ENCODE measurements at regions not wholly inside any gene's neighbourhood (a gene's known extent, or its start where the extent isn't known, plus 50 kb on each side); places are given as distances from the start of the nearest gene placed in this dataset.

DNA sequence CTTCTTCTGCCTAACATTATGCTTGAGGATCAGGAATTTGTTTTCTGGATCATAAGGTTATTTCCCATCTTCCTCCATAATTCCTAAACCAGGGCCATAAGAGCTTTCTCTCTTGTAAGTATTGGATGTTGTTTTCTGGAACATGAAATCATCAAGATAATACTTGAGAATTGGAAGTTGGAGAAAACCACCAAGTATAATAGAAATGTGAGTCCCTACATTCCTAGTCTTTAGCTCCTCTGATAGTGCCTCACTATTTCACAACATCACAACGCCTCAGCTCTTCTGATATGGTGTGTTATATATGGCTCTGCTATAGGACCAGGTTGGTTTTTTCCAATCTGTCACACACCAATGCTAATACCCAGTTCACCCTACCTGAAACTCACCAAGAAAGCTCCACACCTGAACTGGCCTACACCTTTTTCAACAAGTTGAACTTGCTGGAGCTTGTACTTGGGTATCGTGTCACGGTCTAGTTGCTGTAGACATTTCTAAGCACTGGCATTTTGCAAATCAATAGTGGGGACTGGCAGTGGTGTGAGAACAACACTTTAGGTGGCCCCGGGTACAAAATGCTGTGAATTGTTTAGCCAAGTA, 141.1 kb downstream of the ACTBL2 start (continued):
- TF ChIP-seq, protein P1, sequence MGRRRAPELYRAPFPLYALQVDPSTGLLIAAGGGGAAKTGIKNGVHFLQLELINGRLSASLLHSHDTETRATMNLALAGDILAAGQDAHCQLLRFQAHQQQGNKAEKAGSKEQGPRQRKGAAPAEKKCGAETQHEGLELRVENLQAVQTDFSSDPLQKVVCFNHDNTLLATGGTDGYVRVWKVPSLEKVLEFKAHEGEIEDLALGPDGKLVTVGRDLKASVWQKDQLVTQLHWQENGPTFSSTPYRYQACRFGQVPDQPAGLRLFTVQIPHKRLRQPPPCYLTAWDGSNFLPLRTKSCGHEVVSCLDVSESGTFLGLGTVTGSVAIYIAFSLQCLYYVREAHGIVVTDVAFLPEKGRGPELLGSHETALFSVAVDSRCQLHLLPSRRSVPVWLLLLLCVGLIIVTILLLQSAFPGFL (CRISPR knock-in tag; IDR thresholded peaks at IDR 0.05; ENCODE audit: borderline replicate concordance), result no peak
- TF ChIP-seq ZNF396 (CRISPR knock-in tag; IDR thresholded peaks at IDR 0.05; ENCODE audit: borderline replicate concordance) (no peak), NFYB (CRISPR knock-in tag; conservative IDR thresholded peaks at IDR 0.05; ENCODE audit: low read depth) (no peak), ZNF121 (CRISPR knock-in tag; IDR thresholded peaks at IDR 0.05) (no peak)
- TF ChIP-seq, protein P2, sequence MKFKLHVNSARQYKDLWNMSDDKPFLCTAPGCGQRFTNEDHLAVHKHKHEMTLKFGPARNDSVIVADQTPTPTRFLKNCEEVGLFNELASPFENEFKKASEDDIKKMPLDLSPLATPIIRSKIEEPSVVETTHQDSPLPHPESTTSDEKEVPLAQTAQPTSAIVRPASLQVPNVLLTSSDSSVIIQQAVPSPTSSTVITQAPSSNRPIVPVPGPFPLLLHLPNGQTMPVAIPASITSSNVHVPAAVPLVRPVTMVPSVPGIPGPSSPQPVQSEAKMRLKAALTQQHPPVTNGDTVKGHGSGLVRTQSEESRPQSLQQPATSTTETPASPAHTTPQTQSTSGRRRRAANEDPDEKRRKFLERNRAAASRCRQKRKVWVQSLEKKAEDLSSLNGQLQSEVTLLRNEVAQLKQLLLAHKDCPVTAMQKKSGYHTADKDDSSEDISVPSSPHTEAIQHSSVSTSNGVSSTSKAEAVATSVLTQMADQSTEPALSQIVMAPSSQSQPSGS (CRISPR knock-in tag; IDR thresholded peaks at IDR 0.05; ENCODE audit: borderline replicate concordance, low read depth), result no peak
- TF ChIP-seq, protein P3, sequence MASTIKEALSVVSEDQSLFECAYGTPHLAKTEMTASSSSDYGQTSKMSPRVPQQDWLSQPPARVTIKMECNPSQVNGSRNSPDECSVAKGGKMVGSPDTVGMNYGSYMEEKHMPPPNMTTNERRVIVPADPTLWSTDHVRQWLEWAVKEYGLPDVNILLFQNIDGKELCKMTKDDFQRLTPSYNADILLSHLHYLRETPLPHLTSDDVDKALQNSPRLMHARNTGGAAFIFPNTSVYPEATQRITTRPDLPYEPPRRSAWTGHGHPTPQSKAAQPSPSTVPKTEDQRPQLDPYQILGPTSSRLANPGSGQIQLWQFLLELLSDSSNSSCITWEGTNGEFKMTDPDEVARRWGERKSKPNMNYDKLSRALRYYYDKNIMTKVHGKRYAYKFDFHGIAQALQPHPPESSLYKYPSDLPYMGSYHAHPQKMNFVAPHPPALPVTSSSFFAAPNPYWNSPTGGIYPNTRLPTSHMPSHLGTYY (CRISPR knock-in tag; IDR thresholded peaks at IDR 0.05), result no peak

DNA sequence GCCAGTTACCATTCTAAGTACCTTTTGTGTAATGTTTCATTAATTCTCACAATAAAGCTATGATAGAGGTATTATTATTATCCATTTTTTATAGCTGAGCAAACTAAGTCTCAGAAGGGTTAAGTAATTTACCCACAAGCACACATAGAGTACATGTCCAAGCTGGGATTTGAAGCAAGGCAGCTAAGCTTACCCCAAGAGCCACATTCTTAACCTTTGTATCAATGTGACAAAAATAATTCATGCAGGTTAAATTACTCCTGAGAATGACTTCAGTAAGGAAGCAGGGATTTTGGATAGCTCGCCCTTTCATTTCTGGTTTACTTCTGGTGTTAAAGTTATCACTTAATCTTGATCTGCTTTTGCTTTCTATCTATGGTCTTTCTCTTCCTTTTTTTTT, 141.9 kb downstream of the ACTBL2 start:
- Mint-ChIP-seq H3K36me3 (no peaks in the 10 kb centered on the region), H3K4me3 (no peak overlapping the region), H3K27ac (no peak overlapping the region), H3K4me1 (no peaks in the 10 kb centered on the region), H3K9me3 (0 out of 2 replicates have a peak, but pooled peaks cover 4% of the 10 kb centered on the region), H3K27me3 (ENCODE audit: low read depth) (no peaks in the 10 kb centered on the region)
- DNase-seq (ENCODE audit: low spot score) (no peak), ATAC-seq (no peak)
- no peak for TF ChIP-seq CREM (CRISPR knock-in tag; IDR thresholded peaks at IDR 0.05)
- no peak for TF ChIP-seq IRF2 (CRISPR knock-in tag; IDR thresholded peaks at IDR 0.05; ENCODE audit: borderline replicate concordance, low read depth)
- TF ChIP-seq, protein P4, sequence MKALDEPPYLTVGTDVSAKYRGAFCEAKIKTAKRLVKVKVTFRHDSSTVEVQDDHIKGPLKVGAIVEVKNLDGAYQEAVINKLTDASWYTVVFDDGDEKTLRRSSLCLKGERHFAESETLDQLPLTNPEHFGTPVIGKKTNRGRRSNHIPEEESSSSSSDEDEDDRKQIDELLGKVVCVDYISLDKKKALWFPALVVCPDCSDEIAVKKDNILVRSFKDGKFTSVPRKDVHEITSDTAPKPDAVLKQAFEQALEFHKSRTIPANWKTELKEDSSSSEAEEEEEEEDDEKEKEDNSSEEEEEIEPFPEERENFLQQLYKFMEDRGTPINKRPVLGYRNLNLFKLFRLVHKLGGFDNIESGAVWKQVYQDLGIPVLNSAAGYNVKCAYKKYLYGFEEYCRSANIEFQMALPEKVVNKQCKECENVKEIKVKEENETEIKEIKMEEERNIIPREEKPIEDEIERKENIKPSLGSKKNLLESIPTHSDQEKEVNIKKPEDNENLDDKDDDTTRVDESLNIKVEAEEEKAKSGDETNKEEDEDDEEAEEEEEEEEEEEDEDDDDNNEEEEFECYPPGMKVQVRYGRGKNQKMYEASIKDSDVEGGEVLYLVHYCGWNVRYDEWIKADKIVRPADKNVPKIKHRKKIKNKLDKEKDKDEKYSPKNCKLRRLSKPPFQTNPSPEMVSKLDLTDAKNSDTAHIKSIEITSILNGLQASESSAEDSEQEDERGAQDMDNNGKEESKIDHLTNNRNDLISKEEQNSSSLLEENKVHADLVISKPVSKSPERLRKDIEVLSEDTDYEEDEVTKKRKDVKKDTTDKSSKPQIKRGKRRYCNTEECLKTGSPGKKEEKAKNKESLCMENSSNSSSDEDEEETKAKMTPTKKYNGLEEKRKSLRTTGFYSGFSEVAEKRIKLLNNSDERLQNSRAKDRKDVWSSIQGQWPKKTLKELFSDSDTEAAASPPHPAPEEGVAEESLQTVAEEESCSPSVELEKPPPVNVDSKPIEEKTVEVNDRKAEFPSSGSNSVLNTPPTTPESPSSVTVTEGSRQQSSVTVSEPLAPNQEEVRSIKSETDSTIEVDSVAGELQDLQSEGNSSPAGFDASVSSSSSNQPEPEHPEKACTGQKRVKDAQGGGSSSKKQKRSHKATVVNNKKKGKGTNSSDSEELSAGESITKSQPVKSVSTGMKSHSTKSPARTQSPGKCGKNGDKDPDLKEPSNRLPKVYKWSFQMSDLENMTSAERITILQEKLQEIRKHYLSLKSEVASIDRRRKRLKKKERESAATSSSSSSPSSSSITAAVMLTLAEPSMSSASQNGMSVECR (CRISPR knock-in tag; IDR thresholded peaks at IDR 0.05; ENCODE audit: borderline replicate concordance), result no peak
- no peak for TF ChIP-seq ELF4 (CRISPR knock-in tag; IDR thresholded peaks at IDR 0.05; ENCODE audit: low read depth)
- no peak for TF ChIP-seq FOXP1 (CRISPR knock-in tag; IDR thresholded peaks at IDR 0.05; ENCODE audit: borderline replicate concordance)
- no peak for TF ChIP-seq ZBTB21 (CRISPR knock-in tag; IDR thresholded peaks at IDR 0.05; ENCODE audit: borderline replicate concordance)
- no peak for TF ChIP-seq CREB1 (CRISPR knock-in tag; IDR thresholded peaks at IDR 0.05)
- TF ChIP-seq, protein P5, sequence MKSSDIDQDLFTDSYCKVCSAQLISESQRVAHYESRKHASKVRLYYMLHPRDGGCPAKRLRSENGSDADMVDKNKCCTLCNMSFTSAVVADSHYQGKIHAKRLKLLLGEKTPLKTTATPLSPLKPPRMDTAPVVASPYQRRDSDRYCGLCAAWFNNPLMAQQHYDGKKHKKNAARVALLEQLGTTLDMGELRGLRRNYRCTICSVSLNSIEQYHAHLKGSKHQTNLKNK (CRISPR knock-in tag; IDR thresholded peaks at IDR 0.05), result no peak
- TF ChIP-seq, protein P6, sequence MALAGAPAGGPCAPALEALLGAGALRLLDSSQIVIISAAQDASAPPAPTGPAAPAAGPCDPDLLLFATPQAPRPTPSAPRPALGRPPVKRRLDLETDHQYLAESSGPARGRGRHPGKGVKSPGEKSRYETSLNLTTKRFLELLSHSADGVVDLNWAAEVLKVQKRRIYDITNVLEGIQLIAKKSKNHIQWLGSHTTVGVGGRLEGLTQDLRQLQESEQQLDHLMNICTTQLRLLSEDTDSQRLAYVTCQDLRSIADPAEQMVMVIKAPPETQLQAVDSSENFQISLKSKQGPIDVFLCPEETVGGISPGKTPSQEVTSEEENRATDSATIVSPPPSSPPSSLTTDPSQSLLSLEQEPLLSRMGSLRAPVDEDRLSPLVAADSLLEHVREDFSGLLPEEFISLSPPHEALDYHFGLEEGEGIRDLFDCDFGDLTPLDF (CRISPR knock-in tag; IDR thresholded peaks at IDR 0.05), result no peak
- TF ChIP-seq ESRRA (CRISPR knock-in tag; IDR thresholded peaks at IDR 0.05; ENCODE audit: borderline replicate concordance), result no peak
- ChIA-PET POLR2A (no interaction called here), CTCF (interaction anchor here (1.2 kb wide), 1 partner anchor 42 kb away, joined by 5 read pairs; no protein-coding TSS in a partner anchor)

All from WTC11 (cell line).